Smooth muscle cell (in vitro differentiated cells): ENCODE measurements at regions not wholly inside any gene's neighbourhood (a gene's known extent, or its start where the extent isn't known, plus 50 kb on each side); places are given as distances from the start of the nearest gene placed in this dataset.

Source experiments
- DNase-seq: peaks from one replicate; lab custom pipeline; 2025; ENCODE audit not compliant: unreplicated experiment; lab: John Stamatoyannopoulos, UW
- H2AFZ ChIP-seq: fragments of 200-600 bp; sonication (generic); 2 replicates; pipeline ENCODE4 v1.6.0; 2016; ENCODE audit warnings: antibody characterized with exemption, low read depth, mild to moderate bottlenecking
- H3F3A ChIP-seq: fragments of 200-600 bp; sonication (generic); 2 replicates; pipeline ENCODE4 v1.6.0; 2017; ENCODE audit warnings: antibody characterized with exemption, low read depth
- H3K27ac ChIP-seq: fragments of 200-600 bp; sonication (generic); 2 replicates; pipeline ENCODE4 v1.5.1; 2016; ENCODE audit warnings: low read depth, mild to moderate bottlenecking
- H3K27me3 ChIP-seq: fragments of 200-600 bp; sonication (generic); 2 replicates; pipeline ENCODE4 v1.6.1; 2016; ENCODE audit warnings: low read depth, mild to moderate bottlenecking
- H3K36me3 ChIP-seq: fragments of 200-600 bp; sonication (generic); 2 replicates; pipeline ENCODE4 v1.5.1; 2016; ENCODE audit warnings: low read depth
- H3K4me1 ChIP-seq: fragments of 200-600 bp; sonication (generic); 2 replicates; pipeline ENCODE4 v1.5.1; 2016; ENCODE audit warnings: low read depth
- H3K4me2 ChIP-seq: fragments of 200-600 bp; sonication (generic); 2 replicates; pipeline ENCODE4 v1.6.0; 2016; ENCODE audit warnings: mild to moderate bottlenecking
- H3K4me3 ChIP-seq: fragments of 200-600 bp; sonication (generic); 2 replicates; pipeline ENCODE4 v1.5.1; 2016; ENCODE audit warnings: mild to moderate bottlenecking
- H3K79me2 ChIP-seq: fragments of 200-600 bp; sonication (generic); 2 replicates; pipeline ENCODE4 v1.6.0; 2016; ENCODE audit warnings: low read depth, mild to moderate bottlenecking
- H3K9ac ChIP-seq: fragments of 200-600 bp; sonication (generic); 2 replicates; pipeline ENCODE4 v1.6.0; 2016; ENCODE audit warnings: low read depth
- H3K9me3 ChIP-seq: fragments of 200-600 bp; sonication (generic); replicated peaks from 2 replicates; pipeline ENCODE4 v1.5.1; 2016; ENCODE audit warnings: low read depth
- H4K20me1 ChIP-seq: fragments of 200-600 bp; sonication (generic); 2 replicates; pipeline ENCODE4 v1.6.0; 2016; ENCODE audit warnings: low read depth
- CTCF ChIP-seq: fragments of 200-600 bp; sonication (generic); IDR thresholded peaks from 2 replicates; pipeline ENCODE4 v1.5.1; 2017; ENCODE audit warnings: borderline replicate concordance, mild to moderate bottlenecking, antibody characterized with exemption; ENCODE audit not compliant: insufficient read depth, poor library complexity, severe bottlenecking
- WGBS: methylation state at CpG from one replicate; pipeline ENCODE4 v1.1.7; 2016; ENCODE audit warnings: low lambda C conversion rate; 5-methylcytosine and 5-hydroxymethylcytosine counted together

GRCh38 chr10:70960783-70961570, 72.6 kb upstream of the PCBD1 start:
- no peak for DNase-seq
- 69% methylated on average over 8 of the region's 9 CpGs for WGBS
- no peaks in the 10 kb centered on the region for H3K9me3 ChIP-seq

GRCh38 chr10:70962686-70963085, 74.3 kb upstream of the PCBD1 start:
- Histone ChIP-seq H3K4me2 (no peak overlapping the region), H3K27me3 (peaks cover 38% of the 10 kb centered on the region), H3K79me2 (no peaks in the 10 kb centered on the region), H3F3A (no peaks in the 10 kb centered on the region), H3K9me3 (no peaks in the 10 kb centered on the region), H3K4me3 (no peak overlapping the region), H3K4me1 (peaks cover 2% of the 10 kb centered on the region), H2AFZ (no peak overlapping the region), H3K9ac (no peak overlapping the region), H3K36me3 (no peaks in the 10 kb centered on the region), H3K27ac (no peak overlapping the region), H4K20me1 (no peaks in the 10 kb centered on the region)
- DNase-seq = no peak
- 94% methylated on average over 4 of the region's 4 CpGs for WGBS
- no peak for TF ChIP-seq CTCF

More at GRCh38 chr10:70960783-70961570, 72.6 kb upstream of the PCBD1 start:
- Histone ChIP-seq H3K4me1 (no peaks in the 10 kb centered on the region), H3K9ac (no peak overlapping the region), H3F3A (no peaks in the 10 kb centered on the region), H2AFZ (no peak overlapping the region), H4K20me1 (no peaks in the 10 kb centered on the region), H3K4me2 (no peak overlapping the region), H3K27ac (no peak overlapping the region), H3K4me3 (no peak overlapping the region), H3K79me2 (no peaks in the 10 kb centered on the region), H3K36me3 (no peaks in the 10 kb centered on the region), H3K27me3 (peaks cover 44% of the 10 kb centered on the region)
- no peak for TF ChIP-seq CTCF

- Histone ChIP-seq H3K9me3 (no peaks in the 10 kb centered on the region), H2AFZ (no peak overlapping the region), H3K27ac (no peak overlapping the region), H3K27me3 (peaks cover 38% of the 10 kb centered on the region), H3K79me2 (no peaks in the 10 kb centered on the region), H3K36me3 (no peaks in the 10 kb centered on the region), H3K4me3 (no peak overlapping the region), H3K9ac (no peak overlapping the region), H3K4me2 (no peak overlapping the region), H3F3A (no peaks in the 10 kb centered on the region), H4K20me1 (no peaks in the 10 kb centered on the region), H3K4me1 (peaks cover 7% of the 10 kb centered on the region)
- TF ChIP-seq CTCF = no peak
- DNase-seq = no peak
- WGBS = 97% methylated on average over 12 of the region's 14 CpGs
Observed at GRCh38 chr10:70963271-70963670, 74.9 kb upstream of the PCBD1 start.

GRCh38 chr10:70964245-70964644, 75.9 kb upstream of the PCBD1 start:
- H3K9me3 ChIP-seq = no peaks in the 10 kb centered on the region
- no peaks in the 10 kb centered on the region for H4K20me1 ChIP-seq
- H3K4me3 ChIP-seq = no peak overlapping the region
- DNase-seq = no peak
- no peak overlapping the region for H3K4me2 ChIP-seq
- H3K27ac ChIP-seq = no peak overlapping the region
- H3K27me3 ChIP-seq = peaks cover 38% of the 10 kb centered on the region
- H3K79me2 ChIP-seq = no peaks in the 10 kb centered on the region
- no peak for TF ChIP-seq CTCF
- H3K4me1 ChIP-seq = peaks cover 10% of the 10 kb centered on the region
- no peak overlapping the region for H3K9ac ChIP-seq
- no peak overlapping the region for H2AFZ ChIP-seq
- H3K36me3 ChIP-seq = no peaks in the 10 kb centered on the region
- WGBS = 82% methylated on average over 5 of the region's 5 CpGs
- no peaks in the 10 kb centered on the region for H3F3A ChIP-seq
